ENCODE measurements at regions not wholly inside any gene's neighbourhood (a gene's known extent, or its start where the extent isn't known, plus 50 kb on each side); places are given as distances from the start of the nearest gene placed in this dataset.

DNA sequence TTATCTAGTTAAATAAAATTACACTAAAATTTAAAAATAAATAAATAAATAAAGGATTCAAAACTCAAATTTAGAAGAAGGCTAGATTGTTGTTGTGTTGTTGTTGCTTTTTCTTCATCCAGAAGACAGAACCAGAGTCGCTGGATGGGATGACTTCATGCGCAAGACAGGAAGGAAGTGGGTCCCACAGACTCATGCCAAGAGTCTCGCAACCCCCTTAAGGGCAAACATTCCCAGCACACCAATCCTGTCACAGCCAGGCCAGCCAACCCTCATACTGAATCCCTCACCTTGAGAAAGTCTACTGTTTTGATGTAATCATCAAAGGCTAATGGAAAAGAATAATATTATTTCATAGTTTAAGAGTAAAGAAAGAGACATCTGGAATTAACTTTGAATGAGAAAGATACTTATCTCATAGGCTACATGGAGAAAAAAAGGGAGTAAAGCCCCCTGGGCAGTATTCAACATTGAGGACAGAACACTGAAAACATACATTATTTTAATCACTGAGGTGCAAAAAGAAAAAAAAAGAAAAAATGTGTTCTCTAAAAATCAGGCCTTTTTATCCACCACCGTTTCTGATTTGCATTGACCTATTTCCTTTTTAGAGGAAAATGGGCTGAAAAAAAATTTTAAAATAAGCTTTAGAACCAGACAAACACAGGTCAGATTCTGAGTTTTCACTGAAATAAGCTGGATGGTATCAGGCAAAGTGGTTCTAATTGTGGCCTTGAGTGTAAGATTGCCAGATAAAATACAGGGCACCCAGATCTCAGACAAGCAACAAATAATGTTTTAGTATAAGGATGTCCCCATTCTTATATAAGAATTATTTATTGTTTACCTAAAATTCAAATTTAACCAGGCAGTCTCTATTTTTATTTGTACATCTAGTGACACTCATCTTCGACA, 826.5 kb downstream of the TNS3 start:
- DNase-seq (ENCODE audit: low read depth) = no peak

DNA sequence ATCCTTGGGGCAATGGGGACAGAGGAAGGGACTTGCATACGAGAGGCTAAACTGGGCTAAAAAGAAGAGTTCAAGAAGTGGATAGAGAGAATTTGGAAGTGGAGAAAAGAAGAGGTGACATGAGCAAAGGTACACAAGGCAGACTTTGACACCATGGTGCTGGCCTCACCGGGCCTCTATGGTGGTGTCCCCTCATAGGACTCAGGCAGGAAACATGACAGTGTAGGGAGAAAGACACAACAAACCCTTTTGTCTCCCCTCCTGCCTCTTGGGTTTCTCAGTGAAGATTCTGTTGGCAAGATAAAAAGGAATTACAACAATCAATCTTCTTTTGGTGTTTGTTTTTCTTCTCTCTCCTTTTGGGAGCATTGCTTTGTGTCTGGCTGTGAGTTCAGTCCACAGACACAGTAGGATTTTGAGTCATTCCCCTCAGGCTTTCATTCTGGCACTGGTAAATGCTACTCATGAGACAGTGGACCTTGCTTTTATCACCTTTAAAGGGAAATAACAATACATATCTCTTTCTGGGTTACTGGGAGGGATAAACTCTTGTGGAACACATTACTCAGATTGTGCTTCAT, 827.7 kb downstream of the TNS3 start:
- DNase-seq (ENCODE audit: low read depth) = peak; percentile 74

GRCh38 chr7:46753662-46754061, 828.2 kb downstream of the TNS3 start:
- no peak for DNase-seq (ENCODE audit: low read depth)

GRCh38 chr7:46752881-46753366, 829.0 kb downstream of the TNS3 start:
- peak; percentile 87 for DNase-seq (ENCODE audit: low read depth)

DNA sequence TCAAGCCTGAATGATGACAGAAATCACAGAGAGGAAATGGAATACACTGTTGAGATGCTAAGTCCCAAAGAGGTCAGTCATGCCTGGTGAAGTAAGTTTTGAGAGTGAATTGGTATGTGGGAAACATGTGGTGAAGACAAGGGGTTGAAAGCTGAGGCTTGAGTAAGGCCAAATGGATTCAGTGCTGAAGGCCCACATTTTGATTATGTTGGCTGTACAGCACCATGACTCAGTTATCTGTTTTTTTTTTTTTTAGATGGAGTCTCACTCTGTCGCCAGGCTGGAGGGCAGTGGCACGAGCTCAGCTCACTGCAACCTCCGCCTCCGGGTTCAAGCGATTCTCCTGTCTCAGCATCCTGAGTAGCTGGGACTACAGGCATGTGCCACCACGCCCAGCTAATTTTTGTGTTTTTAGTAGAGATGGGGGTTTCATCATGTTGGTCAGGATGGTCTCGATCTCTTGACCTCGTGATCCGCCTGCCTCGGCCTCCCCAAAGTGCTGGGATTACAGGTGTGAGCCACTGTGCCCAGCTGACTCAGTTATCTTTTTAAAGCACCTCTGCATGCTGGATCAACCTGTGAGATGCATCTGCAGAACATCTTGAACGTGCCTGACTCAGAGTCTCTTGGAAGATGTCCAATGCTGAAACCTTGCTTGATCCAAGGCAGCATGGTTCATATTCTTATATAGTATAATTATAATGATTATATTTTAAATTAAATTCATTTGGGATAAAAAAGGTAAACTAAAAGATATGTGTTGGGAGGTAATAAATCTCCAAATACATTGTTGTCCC, 829.8 kb downstream of the TNS3 start:
- peak; percentile 83 for DNase-seq (ENCODE audit: low read depth)

- DNase-seq (ENCODE audit: low read depth) = no peak
These were observed 830.4 kb upstream of the IGFBP3 start for GRCh38 chr7:46751471-46751870.

GRCh38 chr7:46750321-46750865, 829.3 kb upstream of the IGFBP3 start:
- no peak for DNase-seq (ENCODE audit: low read depth)

DNA sequence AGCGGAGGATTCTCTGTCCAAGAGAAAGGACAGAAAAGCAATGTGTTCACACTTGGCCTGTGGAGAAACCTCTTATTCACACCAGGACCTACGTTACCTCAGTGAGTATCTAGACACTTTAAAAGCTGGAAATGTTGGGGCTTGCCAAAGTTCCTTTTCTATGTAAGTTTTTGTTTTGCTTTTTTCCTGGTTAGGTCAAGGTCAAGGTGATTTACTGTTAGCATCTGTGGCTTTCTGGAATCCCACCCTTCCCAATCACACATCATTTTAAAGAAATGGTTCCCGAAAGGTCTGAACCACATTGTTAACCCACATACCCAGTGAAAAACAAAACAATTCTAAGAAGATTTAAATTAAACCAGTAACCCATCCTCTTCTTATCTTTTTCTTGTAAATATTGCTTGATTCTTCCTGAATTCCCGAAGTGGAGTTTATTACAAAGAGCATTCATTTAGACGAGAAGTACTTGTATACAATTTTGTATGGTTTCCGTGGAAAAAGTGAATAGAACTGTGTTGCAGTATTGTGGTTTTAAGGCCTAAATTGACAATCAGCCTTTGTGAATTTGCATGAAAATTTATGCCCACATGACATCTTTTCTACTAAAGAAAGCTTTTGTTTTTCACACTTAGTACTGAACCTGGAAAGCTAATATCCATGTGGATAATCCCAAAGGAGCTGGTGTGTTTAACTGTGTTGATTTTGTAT, 827.0 kb upstream of the IGFBP3 start:
- DNase-seq (ENCODE audit: low read depth) = no peak

DNA sequence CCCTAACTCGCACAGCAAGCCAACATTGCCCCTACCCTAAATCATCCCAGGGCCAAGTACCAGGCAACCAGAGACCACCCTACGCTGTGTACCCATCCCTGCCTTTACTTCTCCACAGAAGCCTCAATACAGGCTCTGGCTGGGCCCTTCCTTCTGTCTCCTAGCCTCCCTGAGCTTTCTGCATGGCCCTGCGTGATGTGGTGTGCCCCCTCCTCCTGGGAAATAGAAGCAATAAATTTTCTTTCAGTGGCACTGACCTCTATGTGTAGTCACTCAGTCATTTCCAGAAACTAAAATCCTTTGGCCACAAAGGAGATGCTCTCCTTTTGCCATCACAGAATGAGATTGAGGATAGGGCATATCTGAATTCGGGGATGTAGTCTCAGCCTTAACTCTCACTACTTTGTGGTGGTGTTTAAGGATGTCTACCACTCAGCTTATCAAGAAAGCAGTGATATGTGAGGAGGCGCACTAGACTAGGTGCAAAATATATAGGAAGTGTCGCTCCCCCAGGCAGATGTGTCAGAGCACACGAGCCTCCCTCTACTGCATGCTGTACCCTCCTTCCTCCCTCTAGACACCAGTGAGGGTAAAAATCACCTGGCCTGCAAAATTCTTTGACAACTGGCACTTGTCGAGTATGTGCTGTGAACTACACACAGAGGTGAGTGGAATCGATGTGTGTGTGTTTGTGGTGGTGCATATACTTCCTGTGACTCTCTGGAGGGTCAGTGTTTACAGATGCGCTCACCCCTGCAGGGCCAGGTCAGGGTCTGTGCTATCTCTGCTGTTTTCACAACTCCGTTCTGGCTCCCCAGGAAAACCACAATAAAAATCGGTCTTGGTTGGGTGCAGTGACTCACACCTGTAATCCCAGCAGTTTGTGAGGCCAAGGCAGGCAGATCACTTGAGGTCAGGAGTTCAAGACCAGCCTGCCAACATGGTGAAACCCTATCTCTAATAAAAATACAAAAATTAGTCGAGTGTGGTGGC, 825.9 kb upstream of the IGFBP3 start:
- no peak for DNase-seq (ENCODE audit: low read depth)

- DNase-seq (ENCODE audit: low read depth) = no peak
These were observed 824.6 kb upstream of the IGFBP3 start for GRCh38 chr7:46745707-46746090.

DNA sequence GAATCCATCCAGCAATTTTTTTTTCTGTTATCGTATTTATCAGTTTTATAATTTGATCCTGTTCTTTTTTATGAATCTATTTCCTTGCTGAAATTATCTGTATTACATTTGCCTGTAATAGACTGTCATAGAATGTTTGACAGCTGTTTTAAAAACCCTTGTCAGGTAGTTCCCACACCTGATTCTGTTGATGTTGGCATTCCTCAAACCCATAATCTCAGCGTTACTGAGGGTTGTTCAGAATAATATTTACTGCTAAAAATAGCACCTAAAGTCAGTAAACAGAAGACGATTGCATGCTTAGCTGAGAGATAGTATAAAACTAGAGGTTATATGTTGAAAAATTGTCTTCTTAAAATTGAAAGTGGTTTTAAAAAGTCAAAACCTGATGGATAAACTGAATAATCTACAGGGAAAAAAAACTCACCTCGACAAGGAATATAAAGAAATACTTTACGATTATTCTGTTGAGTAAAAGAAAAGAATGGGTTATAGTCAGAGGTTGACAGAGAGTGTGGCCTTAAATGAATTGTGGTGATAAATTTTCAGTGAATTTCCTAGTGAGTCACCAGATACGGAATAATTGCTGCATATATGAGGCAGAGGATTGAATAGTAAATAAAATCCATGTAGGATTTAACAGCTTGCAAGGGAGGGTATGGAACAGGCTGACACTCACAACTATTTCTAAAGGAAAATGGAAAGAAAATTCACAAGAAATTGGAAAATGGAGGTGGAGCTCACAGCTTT, 824.1 kb upstream of the IGFBP3 start:
- no peak for DNase-seq (ENCODE audit: low read depth)

DNA sequence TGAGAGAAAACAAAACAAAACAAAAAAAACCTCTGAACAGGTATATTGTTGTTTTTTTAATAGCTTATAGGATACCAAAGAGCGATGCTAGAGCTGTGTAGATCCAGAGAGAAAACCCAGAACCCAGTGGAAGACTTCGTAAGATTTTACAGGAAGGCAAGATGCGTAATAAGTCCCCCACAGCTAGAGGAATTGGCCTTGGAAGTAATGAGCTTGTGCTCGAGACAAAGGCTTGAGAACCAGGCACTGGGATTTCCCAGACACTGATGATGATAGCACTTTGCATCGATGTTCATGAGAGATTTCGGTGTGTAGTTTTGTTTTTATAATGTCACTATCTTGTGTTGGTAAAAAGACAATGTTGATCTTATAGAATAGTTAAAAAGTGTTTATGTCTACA, 821.5 kb upstream of the IGFBP3 start:
- no peak for DNase-seq (ENCODE audit: low read depth)

- DNase-seq (ENCODE audit: low read depth) = no peak
These were observed 821.0 kb upstream of the IGFBP3 start for GRCh38 chr7:46741938-46742540.

GRCh38 chr7:46741181-46741580, 820.1 kb upstream of the IGFBP3 start:
- DNase-seq (ENCODE audit: low read depth) = no peak

- no peak for DNase-seq (ENCODE audit: low read depth)
These were observed 818.6 kb upstream of the IGFBP3 start for GRCh38 chr7:46739518-46740234.

- DNase-seq (ENCODE audit: low read depth) = no peak
These were observed 817.7 kb upstream of the IGFBP3 start for GRCh38 chr7:46738796-46739195.

- DNase-seq (ENCODE audit: low read depth) = no peak
These were observed 817.1 kb upstream of the IGFBP3 start for GRCh38 chr7:46738165-46738564.

DNA sequence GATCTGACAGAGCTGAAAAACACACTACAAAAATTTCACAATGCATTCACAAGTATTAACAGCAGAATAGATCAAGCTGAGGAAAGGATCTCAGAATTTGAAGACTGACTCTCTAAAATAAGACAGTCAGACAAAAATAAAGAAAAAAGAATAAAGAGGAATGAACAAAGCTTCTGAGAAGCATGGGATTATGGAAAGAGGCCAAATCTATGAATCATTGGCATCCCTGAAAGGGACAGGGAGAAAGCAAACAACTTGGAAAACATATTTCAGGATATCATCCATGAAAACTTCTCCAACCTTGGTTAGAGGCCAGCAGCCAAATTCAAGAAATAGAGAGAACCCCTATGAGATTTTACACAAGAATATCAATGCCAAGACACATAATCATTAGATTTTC, 804.8 kb upstream of the IGFBP3 start:
- DNase-seq (ENCODE audit: low read depth) = no peak

- DNase-seq (ENCODE audit: low read depth) = no peak
These were observed 804.1 kb upstream of the IGFBP3 start for GRCh38 chr7:46725136-46725535.
